ENCODE measurements at regions not wholly inside any gene's neighbourhood (a gene's known extent, or its start where the extent isn't known, plus 50 kb on each side); places are given as distances from the start of the nearest gene placed in this dataset.

DNA sequence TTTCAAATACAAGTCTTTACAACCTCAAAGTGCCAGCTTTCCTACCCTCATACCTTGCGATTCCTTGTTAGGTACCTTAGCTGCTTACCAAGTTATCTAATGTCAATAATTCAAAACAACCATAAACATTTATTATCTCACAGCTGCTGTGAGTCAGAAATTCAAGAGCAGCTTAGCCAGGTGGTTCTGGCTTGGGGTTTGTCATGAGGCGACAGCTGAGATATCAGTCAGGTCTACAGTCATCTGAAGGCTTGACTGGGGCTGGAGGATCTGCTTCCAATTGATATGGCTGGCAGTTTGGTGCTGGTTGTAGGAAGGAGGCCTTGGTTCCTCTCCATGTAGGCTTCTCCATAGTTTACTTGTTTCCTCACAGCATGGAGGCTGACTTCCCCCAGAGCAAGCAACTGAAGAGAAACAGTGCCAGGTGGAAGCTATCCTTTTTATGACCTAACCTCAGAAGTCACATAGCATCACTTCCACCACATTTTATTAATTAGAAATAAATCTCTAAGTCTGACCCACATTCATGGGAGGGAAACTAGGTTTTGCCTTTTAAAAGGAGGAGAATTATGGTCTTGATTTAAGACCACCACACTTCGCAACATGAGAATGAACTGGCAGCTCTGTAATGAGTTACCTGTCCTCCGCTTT is 103.3 kb upstream of the FGGY start:
- ChIA-PET POLR2A (ENCODE audit: partially characterized antibody) (no interaction called here), CTCF (ENCODE audit: partially characterized antibody) (no interaction called here)
- no peak overlapping the region for H3K27ac ChIP-seq (ENCODE audit: low read depth, low read length)
- no peak overlapping the region for H2BK5ac ChIP-seq (ENCODE audit: low read depth, low read length)
- no peak overlapping the region for H3K4ac ChIP-seq (replicated peaks; ENCODE audit: insufficient read length, low read depth, low read length)
- H4K8ac ChIP-seq (ENCODE audit: extremely low read depth, insufficient read depth, low read length) = no peak overlapping the region
- H3K9me3 ChIP-seq (ENCODE audit: insufficient read depth in 2 of 2, low read depth in 1 of 2, low read length in 1 of 2) = peaks cover 0 to 4% of the 10 kb centered on the region in 2 experiments; a peak in 2 of 4 replicates
- H3K9ac ChIP-seq (replicated peaks in 1 of 4; ENCODE audit: extremely low read depth in 1 of 4, low read depth in 3 of 4, low read length in 3 of 4) = no peak overlapping the region
- no peak overlapping the region for H2BK15ac ChIP-seq (ENCODE audit: low read length)
- DNase-seq (ENCODE audit: low read depth in 1 of 2, low spot score in 2 of 2) (no peak), FAIRE-seq (no peak)
- H3K18ac ChIP-seq (ENCODE audit: extremely low read depth, low read length) = no peak overlapping the region
- H2AK5ac ChIP-seq (ENCODE audit: low read depth, low read length) = no peak overlapping the region
- no peak overlapping the region for H3K23ac ChIP-seq (ENCODE audit: insufficient read length)
- no peak overlapping the region for H4K91ac ChIP-seq (replicated peaks; ENCODE audit: insufficient read length, low read length)
- WGBS, 2 experiments (ENCODE audit: extremely low coverage in 1 of 2, insufficient coverage in 1 of 2, insufficient read length in 1 of 2, insufficient replicate concordance in 2 of 2, low coverage in 1 of 2, low lambda C conversion rate in 2 of 2, missing lambda C conversion rate in 1 of 2) = 70% methylated on average over 4 of the region's 4 CpGs; no CpG with 5 or more reads in 1 of the 2 experiments
- no peak overlapping the region for H2AFZ ChIP-seq (ENCODE audit: low read length)
- no peaks in the 10 kb centered on the region; a peak in 1 of 7 replicates for H3K27me3 ChIP-seq (replicated peaks in 1 of 4; ENCODE audit: control insufficient read depth in 3 of 4, extremely low read depth in 1 of 4, insufficient read depth in 3 of 4, low read length in 3 of 4)
- no peak overlapping the region for H3K56ac ChIP-seq (replicated peaks; ENCODE audit: insufficient read length, low read depth, low read length)
- H4K20me1 ChIP-seq (replicated peaks in 1 of 2; ENCODE audit: control insufficient read depth in 1 of 2, insufficient read depth in 2 of 2, low read length in 2 of 2) = no peaks in the 10 kb centered on the region
- no peak overlapping the region for H3K4me3 ChIP-seq (ENCODE audit: extremely low read depth in 1 of 4, insufficient read depth in 2 of 4, low read depth in 3 of 4, low read length in 4 of 4)
- no peak overlapping the region for H2BK120ac ChIP-seq (replicated peaks; ENCODE audit: low read depth, low read length)
- no peaks in the 10 kb centered on the region for H3K79me2 ChIP-seq (ENCODE audit: control insufficient read depth in 1 of 2, insufficient read depth in 2 of 2, low read length in 2 of 2)
- H3K79me1 ChIP-seq (ENCODE audit: low read depth, low read length) = no peaks in the 10 kb centered on the region
- H3K36me3 ChIP-seq (ENCODE audit: control insufficient read depth in 2 of 4, insufficient read depth in 4 of 4, low read length in 3 of 4) = no peaks in the 10 kb centered on the region
- no peak overlapping the region for H3K14ac ChIP-seq (ENCODE audit: insufficient read length)
- no peaks in the 10 kb centered on the region for H3K4me1 ChIP-seq (replicated peaks in 1 of 4; ENCODE audit: control insufficient read depth in 3 of 4, insufficient read depth in 4 of 4, low read length in 3 of 4)
- no peak for TF ChIP-seq SIN3A (conservative IDR thresholded peaks at IDR 0.05 in 1 of 2, IDR thresholded peaks at IDR 0.05 in 1 of 2; ENCODE audit: low read depth in 1 of 2, low read length in 2 of 2)
- no peak for TF ChIP-seq POLR2AphosphoS5 (IDR thresholded peaks at IDR 0.05; ENCODE audit: low read depth, low read length)
- no peak for TF ChIP-seq SP1 (IDR thresholded peaks at IDR 0.05; ENCODE audit: low read depth, low read length)
- TF ChIP-seq CBX5 (IDR thresholded peaks at IDR 0.05; ENCODE audit: low read depth, low read length) = no peak
- TF ChIP-seq CTBP2 (IDR thresholded peaks at IDR 0.05; ENCODE audit: borderline replicate concordance, insufficient read depth, insufficient read length, low read length) = no peak
- no peak for TF ChIP-seq ZNF274 (IDR thresholded peaks at IDR 0.05; ENCODE audit: borderline replicate concordance, extremely low read depth, low read length)
- TF ChIP-seq, protein P1, sequence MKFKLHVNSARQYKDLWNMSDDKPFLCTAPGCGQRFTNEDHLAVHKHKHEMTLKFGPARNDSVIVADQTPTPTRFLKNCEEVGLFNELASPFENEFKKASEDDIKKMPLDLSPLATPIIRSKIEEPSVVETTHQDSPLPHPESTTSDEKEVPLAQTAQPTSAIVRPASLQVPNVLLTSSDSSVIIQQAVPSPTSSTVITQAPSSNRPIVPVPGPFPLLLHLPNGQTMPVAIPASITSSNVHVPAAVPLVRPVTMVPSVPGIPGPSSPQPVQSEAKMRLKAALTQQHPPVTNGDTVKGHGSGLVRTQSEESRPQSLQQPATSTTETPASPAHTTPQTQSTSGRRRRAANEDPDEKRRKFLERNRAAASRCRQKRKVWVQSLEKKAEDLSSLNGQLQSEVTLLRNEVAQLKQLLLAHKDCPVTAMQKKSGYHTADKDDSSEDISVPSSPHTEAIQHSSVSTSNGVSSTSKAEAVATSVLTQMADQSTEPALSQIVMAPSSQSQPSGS (IDR thresholded peaks at IDR 0.05; ENCODE audit: low read length) = no peak
- H4K5ac ChIP-seq (ENCODE audit: insufficient read length, low read depth, low read length) = no peak overlapping the region
- H2BK12ac ChIP-seq (ENCODE audit: low read depth, low read length) = no peak overlapping the region
- H3K4me2 ChIP-seq (ENCODE audit: insufficient read depth in 1 of 2, low read depth in 2 of 2, low read length in 2 of 2) = no peak overlapping the region
- no peaks in the 10 kb centered on the region; the same call in 1 of the 2 replicates for H3K23me2 ChIP-seq (ENCODE audit: low read depth, low read length)
- H2BK20ac ChIP-seq (ENCODE audit: low read length) = no peak overlapping the region

All from H1 (cell line).